GM21717 (cell line): ENCODE measurements at regions not wholly inside any gene's neighbourhood (a gene's known extent, or its start where the extent isn't known, plus 50 kb on each side); places are given as distances from the start of the nearest gene placed in this dataset.
"Not testable (repeated sequence)": the region's sequence is repeated elsewhere in the genome, so short reads cannot be mapped to it uniquely, and the experiment has no call there.

Experiments
- ATAC-seq: cut with Tn5 transposase; IDR thresholded peaks from one replicate; pipeline ENCODE4 v1.9.1; 2021; ENCODE audit warnings: mild to moderate bottlenecking, moderate library complexity; ENCODE audit not compliant: unreplicated experiment

- ATAC-seq: no peak
Measured at GRCh38 chr12:124214574-124214973, 80.3 kb upstream of the RFLNA start.

GRCh38 chr12:124216966-124217365 is 77.9 kb upstream of the RFLNA start:
- ATAC-seq: no peak

- no peak for ATAC-seq
Measured at GRCh38 chr12:124217508-124218242, 77.2 kb upstream of the RFLNA start.

GRCh38 chr12:124218243-124218560 is 76.7 kb upstream of the RFLNA start:
- ATAC-seq: no peak

GRCh38 chr12:124218650-124219049 is 76.2 kb upstream of the RFLNA start:
- not testable (repeated sequence) for ATAC-seq

- ATAC-seq: no peak
Measured at GRCh38 chr12:124222368-124223245, 72.3 kb upstream of the RFLNA start.

- ATAC-seq: not testable (repeated sequence)
Measured at GRCh38 chr12:124223733-124224138, 71.2 kb upstream of the RFLNA start.

GRCh38 chr12:124224535-124225110 is 70.3 kb upstream of the RFLNA start:
- no peak for ATAC-seq

GRCh38 chr12:124225730-124226129 is 69.2 kb upstream of the RFLNA start:
- no peak for ATAC-seq

- ATAC-seq: no peak
Measured at GRCh38 chr12:124227951-124228711, 66.8 kb upstream of the RFLNA start.

GRCh38 chr12:124229520-124229919 is 65.4 kb upstream of the RFLNA start:
- no peak for ATAC-seq

- ATAC-seq: no peak
Measured at GRCh38 chr12:124230117-124230757, 64.7 kb upstream of the RFLNA start.

- no peak for ATAC-seq
Measured at GRCh38 chr12:124230789-124231188, 64.1 kb upstream of the RFLNA start.

GRCh38 chr12:124231980-124232653 is 62.8 kb upstream of the RFLNA start:
- no peak for ATAC-seq

GRCh38 chr12:124232654-124232987 is 62.3 kb upstream of the RFLNA start:
- no peak for ATAC-seq

- no peak for ATAC-seq
Measured at GRCh38 chr12:124233041-124233796, 61.7 kb upstream of the RFLNA start.

GRCh38 chr12:124233846-124234640 is 60.9 kb upstream of the RFLNA start:
- ATAC-seq: no peak

GRCh38 chr12:124236625-124237031 is 58.3 kb upstream of the RFLNA start:
- no peak for ATAC-seq

GRCh38 chr12:124238886-124239285 is 56.0 kb upstream of the RFLNA start:
- no peak for ATAC-seq
